HCT116 (cell line): ENCODE measurements at regions not wholly inside any gene's neighbourhood (a gene's known extent, or its start where the extent isn't known, plus 50 kb on each side); places are given as distances from the start of the nearest gene placed in this dataset.

Experiments used
- ATAC-seq: fragments of 200-7000 bp; cut with Tn5 transposase; 2 replicates; pipeline ENCODE4 v1.9.1; 2020; ENCODE audit warnings: mild to moderate bottlenecking, moderate library complexity
- BruUV-seq: library from RNA; stranded (reverse); fragments of 400-500 nt; replicated peaks from 2 replicates; lab custom pipeline; 2021; lab: Mats Ljungman, UMichigan
- CTCF ChIA-PET: fragments of 300-600 bp; sonication (Branson Sonifier 250); formaldehyde crosslinking; loops from one replicate; lab custom pipeline; 2021; ENCODE audit warnings: antibody characterized with exemption; lab: Charles Lee
- POLR2A ChIA-PET: fragments of 300-600, 350-600 bp; sonication (Branson Sonifier 250); formaldehyde crosslinking; loops from one replicate; lab custom pipeline; 2021; ENCODE audit warnings: antibody characterized with exemption; lab: Charles Lee
- RAD21 ChIA-PET, 2 experiments: fragments of 300-600 bp; sonication (Branson Sonifier 250); formaldehyde crosslinking; loops; one replicate each; lab custom pipeline; 2023; ENCODE audit warnings: low total read pairs in 2 of 2; ENCODE audit not compliant: uncharacterized antibody in 2 of 2, unreplicated experiment in 2 of 2, low non-redundant PET in 1 of 2; lab: Charles Lee
- DNase-seq: peaks from one replicate; pipeline ENCODE4 v3.0.0-alpha.2; 2010; ENCODE audit warnings: low read depth, low spot score
- H2AFZ ChIP-seq: fragments of 200-600 bp; shearing (Covaris generic), sonication (generic); 2 replicates; pipeline ENCODE4 v1.6.1; 2017; ENCODE audit warnings: low read depth, mixed run types, mixed read lengths, antibody characterized with exemption, low read length; ENCODE audit not compliant: poor library complexity, severe bottlenecking
- H3K27ac ChIP-seq: 2 replicates; pipeline ENCODE4 v1.5.1; 2012; ENCODE audit warnings: low read depth, low read length
- H3K27me3 ChIP-seq: fragments of 200-600 bp; sonication (generic); 2 replicates; pipeline ENCODE4 v1.6.1; 2016; ENCODE audit warnings: mixed run types, low read length, mixed read lengths; ENCODE audit not compliant: insufficient read depth
- H3K36me3 ChIP-seq, 2 experiments: fragments of 200-500 bp in 1 of 2; fragments of 200-600 bp in 1 of 2; sonication (Bioruptor generic) in 1 of 2; sonication (generic) in 1 of 2; 2 replicates each; pipeline versions ENCODE4 v1.5.1 to v1.6.1; 2014 to 2016; ENCODE audit warnings: low read length in 2 of 2, inconsistent platforms in 1 of 2, mixed read lengths in 1 of 2, mixed run types in 1 of 2; ENCODE audit not compliant: insufficient read depth in 2 of 2, control insufficient read depth in 1 of 2
- H3K4me1 ChIP-seq, 2 experiments: fragments of 200-600 bp in 1 of 2; sonication (generic) in 1 of 2; 2 replicates each; pipeline versions ENCODE4 v1.5.1 to v1.6.1; 2012 to 2017; ENCODE audit warnings: low read length in 2 of 2, inconsistent platforms in 1 of 2, mild to moderate bottlenecking in 1 of 2, mixed read lengths in 1 of 2, mixed run types in 1 of 2, moderate library complexity in 1 of 2; ENCODE audit not compliant: insufficient read depth in 2 of 2, control insufficient read depth in 1 of 2
- H3K4me2 ChIP-seq: fragments of 200-600 bp; sonication (generic); 2 replicates; pipeline ENCODE4 v1.6.1; 2017; ENCODE audit warnings: mixed run types, low read length, mixed read lengths
- H3K4me3 ChIP-seq, 2 experiments: fragments of 200-600 bp in 1 of 2; sonication (generic) in 1 of 2; replicated peaks in 1 of 2; 2 replicates each; pipeline ENCODE4 v1.5.1; 2011 to 2016; ENCODE audit warnings: low read length in 2 of 2, control low read depth in 1 of 2, low read depth in 1 of 2, mild to moderate bottlenecking in 1 of 2, mixed read lengths in 1 of 2, mixed run types in 1 of 2
- H3K79me2 ChIP-seq: fragments of 200-600 bp; sonication (generic); 2 replicates; pipeline ENCODE4 v1.6.1; 2017; ENCODE audit warnings: mild to moderate bottlenecking, mixed run types, low read length, moderate library complexity, mixed read lengths; ENCODE audit not compliant: insufficient read depth
- H3K9ac ChIP-seq: fragments of 200-600 bp; sonication (generic); 2 replicates; pipeline ENCODE4 v1.6.1; 2016; ENCODE audit warnings: low read length, mixed read lengths
- H3K9me2 ChIP-seq: fragments of 200-600 bp; sonication (generic), shearing (Covaris generic); 2 replicates; pipeline ENCODE4 v1.6.1; 2017; ENCODE audit warnings: mixed run types, mild to moderate bottlenecking, moderate library complexity; ENCODE audit not compliant: insufficient read depth
- H3K9me3 ChIP-seq, 2 experiments: fragments of 200-500 bp in 1 of 2; fragments of 200-600 bp in 1 of 2; sonication (Bioruptor generic) in 1 of 2; sonication (generic) in 1 of 2; 2 replicates each; pipeline ENCODE4 v1.6.1; 2014 to 2017; ENCODE audit warnings: low read length in 2 of 2, mixed read lengths in 2 of 2, inconsistent platforms in 1 of 2, low read depth in 1 of 2, mild to moderate bottlenecking in 1 of 2, mixed run types in 1 of 2, moderate library complexity in 1 of 2; ENCODE audit not compliant: control insufficient read depth in 1 of 2, insufficient read depth in 1 of 2
- H4K20me1 ChIP-seq: fragments of 200-600 bp; sonication (generic), shearing (Covaris generic); 2 replicates; pipeline ENCODE4 v1.6.1; 2017; ENCODE audit warnings: mixed run types, mild to moderate bottlenecking, moderate library complexity; ENCODE audit not compliant: insufficient read depth
- CBX3 ChIP-seq: IDR thresholded peaks from 2 replicates; pipeline ENCODE4 v1.6.1; 2012; ENCODE audit warnings: low read depth
- CEBPB ChIP-seq: IDR thresholded peaks from 2 replicates; pipeline ENCODE4 v1.6.1; 2012; ENCODE audit warnings: low read depth
- EGR1 ChIP-seq: IDR thresholded peaks from 2 replicates; pipeline ENCODE4 v1.6.1; 2012; ENCODE audit warnings: low read depth
- ELF1 ChIP-seq: IDR thresholded peaks from 2 replicates; pipeline ENCODE4 v1.6.1; 2012; ENCODE audit warnings: low read depth, borderline replicate concordance
- EZH2 ChIP-seq: fragments of 200-600 bp; sonication (generic); IDR thresholded peaks from 2 replicates; pipeline ENCODE4 v1.6.1; 2017; ENCODE audit warnings: antibody characterized with exemption, mixed run types
- JUND ChIP-seq: IDR thresholded peaks from 2 replicates; pipeline ENCODE4 v1.6.1; 2012
- POLR2A ChIP-seq: IDR thresholded peaks from 2 replicates; pipeline ENCODE4 v1.7.0; 2011; ENCODE audit warnings: borderline replicate concordance; ENCODE audit not compliant: insufficient read depth, insufficient read length; ENCODE audit errors: extremely low read depth
- POLR2AphosphoS5 ChIP-seq: IDR thresholded peaks from 2 replicates; pipeline ENCODE4 v1.6.1; 2011; ENCODE audit warnings: mild to moderate bottlenecking, low read depth, low read length, moderate library complexity
- SIN3A ChIP-seq: IDR thresholded peaks from 2 replicates; pipeline ENCODE4 v1.6.1; 2012; ENCODE audit warnings: low read depth
- SP1 ChIP-seq: IDR thresholded peaks from 2 replicates; pipeline ENCODE4 v1.6.1; 2012; ENCODE audit warnings: low read depth
- SRF ChIP-seq: IDR thresholded peaks from 2 replicates; pipeline ENCODE4 v1.6.1; 2012; ENCODE audit warnings: low read depth
- TCF7L2 ChIP-seq: IDR thresholded peaks from 2 replicates; pipeline ENCODE4 v1.7.0; 2011; ENCODE audit warnings: borderline replicate concordance, inconsistent platforms; ENCODE audit not compliant: insufficient read depth, insufficient read length; ENCODE audit errors: extremely low read depth
- YY1 ChIP-seq: IDR thresholded peaks from 2 replicates; pipeline ENCODE4 v1.6.1; 2011; ENCODE audit warnings: low read length, low read depth, moderate library complexity, mild to moderate bottlenecking; ENCODE audit not compliant: insufficient replicate concordance; ENCODE audit errors: extremely low read depth
- ZFX ChIP-seq: fragments of 450-650 bp; IDR thresholded peaks from 2 replicates; pipeline ENCODE4 v1.6.1; 2017
- ZNF274 ChIP-seq: fragments of 200-500 bp; sonication (Bioruptor generic); IDR thresholded peaks from 2 replicates; pipeline ENCODE4 v1.6.1; 2014; ENCODE audit warnings: mild to moderate bottlenecking, low read depth, low read length, inconsistent platforms
- intact Hi-C: fragments of 100-400 bp; cut with micrococcal nuclease; formaldehyde crosslinking; loops from 2 replicates; pipeline ENCODE4 v1.10.0; 2022
- TF ChIP-seq, protein P1 (sequence below): IDR thresholded peaks from 2 replicates; pipeline ENCODE4 v1.6.1; 2012
- TF ChIP-seq, protein P2 (sequence below): IDR thresholded peaks from 2 replicates; pipeline ENCODE4 v1.6.1; 2012

DNA sequence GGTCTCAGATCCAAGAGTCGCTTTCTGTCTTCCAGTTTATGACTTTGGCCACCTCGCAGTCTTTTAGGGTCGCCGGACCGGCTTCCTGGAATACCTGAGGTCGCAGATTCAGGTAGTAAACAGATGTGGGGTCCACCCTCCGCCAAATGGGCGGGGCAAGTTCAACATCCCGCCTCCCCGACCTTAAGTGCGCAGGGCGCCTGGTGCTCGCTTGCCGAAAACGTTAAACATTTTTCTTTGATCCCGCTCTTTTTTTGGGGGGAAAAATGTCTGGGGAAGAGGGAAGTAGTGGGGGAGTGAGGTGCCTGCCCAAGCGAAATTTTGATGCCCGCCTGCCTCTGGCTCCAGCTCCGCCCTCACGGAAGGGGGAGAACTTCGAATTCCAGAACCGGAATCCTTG is 73.9 kb upstream of the TBX5 start:
- Histone ChIP-seq H3K9me3 (no peaks in the 10 kb centered on the region), H3K9me2 (no peaks in the 10 kb centered on the region), H3K27me3 (peaks cover 79% of the 10 kb centered on the region), H2AFZ (no peak overlapping the region), H4K20me1 (no peaks in the 10 kb centered on the region), H3K9ac (no peak overlapping the region), H3K4me1 (no peaks in the 10 kb centered on the region), H3K4me2 (no peak overlapping the region), H3K27ac (no peak overlapping the region), H3K79me2 (no peaks in the 10 kb centered on the region), H3K36me3 (no peaks in the 10 kb centered on the region), H3K4me3 (no peak overlapping the region)
- ATAC-seq: no peak
- DNase-seq: no peak
- BruUV-seq: no TSS peak
- ChIA-PET RAD21 (no interaction called here), CTCF (no interaction called here), POLR2A (interaction anchor here (0.7 kb wide), 1 partner anchor 381 kb away, joined by 3 read pairs; no protein-coding TSS in a partner anchor)
- intact Hi-C loops: loop anchor here (5.0 to 10.0 kb wide), 2 partner anchors 125 to 468 kb away; no protein-coding TSS in a partner anchor
- no peak for TF ChIP-seq ZFX
- no peak for TF ChIP-seq JUND
- TF ChIP-seq SIN3A: no peak
- no peak for TF ChIP-seq CEBPB
- TF ChIP-seq SP1: no peak
- TF ChIP-seq CBX3: no peak
- TF ChIP-seq SRF: no peak
- no peak for TF ChIP-seq POLR2AphosphoS5
- TF ChIP-seq EGR1: no peak
- no peak for TF ChIP-seq EZH2
- no peak for TF ChIP-seq POLR2A
- no peak for TF ChIP-seq TCF7L2
- TF ChIP-seq, protein P1, sequence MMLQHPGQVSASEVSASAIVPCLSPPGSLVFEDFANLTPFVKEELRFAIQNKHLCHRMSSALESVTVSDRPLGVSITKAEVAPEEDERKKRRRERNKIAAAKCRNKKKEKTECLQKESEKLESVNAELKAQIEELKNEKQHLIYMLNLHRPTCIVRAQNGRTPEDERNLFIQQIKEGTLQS: no peak
- no peak for TF ChIP-seq ZNF274
- TF ChIP-seq YY1: no peak
- TF ChIP-seq ELF1: no peak
- TF ChIP-seq, protein P2, sequence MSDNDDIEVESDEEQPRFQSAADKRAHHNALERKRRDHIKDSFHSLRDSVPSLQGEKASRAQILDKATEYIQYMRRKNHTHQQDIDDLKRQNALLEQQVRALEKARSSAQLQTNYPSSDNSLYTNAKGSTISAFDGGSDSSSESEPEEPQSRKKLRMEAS: no peak
